Endothelial cell of umbilical vein (primary cell): ENCODE measurements at regions not wholly inside any gene's neighbourhood (a gene's known extent, or its start where the extent isn't known, plus 50 kb on each side); places are given as distances from the start of the nearest gene placed in this dataset.

Experiments used
- CTCF ChIP-seq, 2 donors: IDR thresholded peaks; 1 replicate in 1 of 2; 2 replicates in 1 of 2; pipeline ENCODE4 v1.5.1; 2011; ENCODE audit warnings: low read length in 2 of 2, mild to moderate bottlenecking in 2 of 2, moderate library complexity in 2 of 2, control low read depth in 1 of 2, inconsistent platforms in 1 of 2, low read depth in 1 of 2; ENCODE audit not compliant: insufficient read depth in 1 of 2; ENCODE audit errors: extremely low read depth in 1 of 2
- JUN ChIP-seq: IDR thresholded peaks from 2 replicates; pipeline ENCODE4 v1.6.1; 2011; ENCODE audit warnings: borderline replicate concordance, low read depth; ENCODE audit not compliant: insufficient read length, insufficient read depth

- no peak for TF ChIP-seq CTCF (IDR thresholded peaks at IDR 0.05; ENCODE audit: extremely low read depth in 1 of 2, insufficient read depth in 1 of 2, low read depth in 1 of 2, low read length in 2 of 2)
- TF ChIP-seq JUN = no peak
Observed at GRCh38 chr5:173718469-173718868, 102.0 kb upstream of the BOD1 start.
